GM12892 (cell line): ENCODE measurements at regions not wholly inside any gene's neighbourhood (a gene's known extent, or its start where the extent isn't known, plus 50 kb on each side); places are given as distances from the start of the nearest gene placed in this dataset.

Experiments used
- POLR2A ChIP-seq: IDR thresholded peaks from 2 replicates; pipeline ENCODE4 v1.6.1; 2011; ENCODE audit warnings: low read depth, low read length, control low read depth
- TAF1 ChIP-seq: IDR thresholded peaks from 2 replicates; pipeline ENCODE4 v1.6.1; 2011; ENCODE audit warnings: low read depth, mild to moderate bottlenecking, control low read depth, low read length, borderline replicate concordance

DNA sequence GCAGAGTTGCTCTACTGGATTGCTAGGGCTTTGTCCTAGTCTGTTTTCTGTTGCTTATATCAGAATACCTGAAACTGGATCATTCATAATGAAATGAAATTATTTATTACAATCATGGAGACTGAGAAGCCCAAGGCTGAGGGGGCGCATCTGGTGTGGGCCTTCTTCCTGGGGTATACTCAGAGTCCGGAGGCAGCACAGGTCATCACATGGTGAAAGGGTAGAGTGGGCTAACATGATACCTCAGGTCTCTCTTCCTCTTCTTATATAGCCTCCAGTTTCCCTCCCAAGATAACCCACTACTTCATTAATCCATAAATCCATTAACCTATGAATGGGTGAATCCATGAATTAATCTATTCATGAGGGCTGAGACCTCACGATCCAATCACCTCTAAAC is 667.6 kb upstream of the NCAM2 start:
- TF ChIP-seq POLR2A (no peak), TAF1 (no peak)
